H1 (cell line): ENCODE measurements at regions not wholly inside any gene's neighbourhood (a gene's known extent, or its start where the extent isn't known, plus 50 kb on each side); places are given as distances from the start of the nearest gene placed in this dataset.

Experiments used
- FOSL1 ChIP-seq: IDR thresholded peaks from 2 replicates; pipeline ENCODE4 v1.6.1; 2011; ENCODE audit warnings: mild to moderate bottlenecking, low read depth, low read length, moderate library complexity; ENCODE audit not compliant: insufficient read depth

DNA sequence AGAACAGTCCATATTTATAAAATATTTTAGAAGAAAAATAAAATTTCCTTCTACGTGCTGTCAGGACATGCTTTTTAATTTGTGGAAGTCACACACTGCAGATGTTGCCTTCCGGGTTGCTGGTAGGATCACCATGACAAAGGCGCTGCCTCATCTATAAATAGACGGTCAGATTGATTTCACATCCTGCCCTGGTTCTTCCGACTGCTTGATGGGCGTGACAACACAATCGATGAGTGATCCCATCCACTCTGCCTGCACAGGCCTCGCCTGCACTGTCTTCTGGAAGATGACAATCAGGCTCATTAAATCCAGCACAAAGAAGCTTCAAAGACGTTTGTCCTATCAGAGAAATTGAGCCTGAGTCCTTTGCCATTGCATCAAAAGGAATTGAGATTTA lies 318.9 kb upstream of the TRIB2 start (continued):
- TF ChIP-seq FOSL1 = no peak
